OCI-LY7 (cell line): ENCODE measurements at regions not wholly inside any gene's neighbourhood (a gene's known extent, or its start where the extent isn't known, plus 50 kb on each side); places are given as distances from the start of the nearest gene placed in this dataset.
A peak's percentile ranks its signal among the peaks of the same experiment; 100 is the strongest.
"Not testable (repeated sequence)": the region's sequence is repeated elsewhere in the genome, so short reads cannot be mapped to it uniquely, and the experiment has no call there.

Experiments
- BruUV-seq: library from RNA; stranded (reverse); fragments of 400-500 nt; replicated peaks from 2 replicates; lab custom pipeline; 2021; lab: Mats Ljungman, UMichigan
- CTCF ChIA-PET: fragments of 300-600 bp; sonication (Branson Sonifier 250); formaldehyde crosslinking; loops from one replicate; lab custom pipeline; 2022; ENCODE audit warnings: antibody characterized with exemption; ENCODE audit not compliant: unreplicated experiment; lab: Charles Lee
- POLR2A ChIA-PET: fragments of 300-600 bp; sonication (Branson Sonifier 250); formaldehyde crosslinking; loops from one replicate; lab custom pipeline; 2022; ENCODE audit warnings: antibody characterized with exemption; lab: Charles Lee
- DNase-seq: peaks from one replicate; pipeline ENCODE4 v3.0.0-alpha.2; 2015; ENCODE audit warnings: low spot score
- H2AFZ ChIP-seq: fragments of 200-600 bp; sonication (generic), shearing (Covaris generic); 2 replicates; pipeline ENCODE4 v1.6.1; 2014; ENCODE audit warnings: mild to moderate bottlenecking, antibody characterized with exemption, low read length, moderate library complexity
- H3K27ac ChIP-seq: fragments of 200-600 bp; sonication (generic); 2 replicates; pipeline ENCODE4 v1.5.1; 2014; ENCODE audit warnings: mixed run types, low read depth, mild to moderate bottlenecking, moderate library complexity, low read length, inconsistent platforms; ENCODE audit not compliant: poor library complexity, severe bottlenecking
- H3K36me3 ChIP-seq: fragments of 200-600 bp; sonication (generic); 2 replicates; pipeline ENCODE4 v1.6.1; 2014; ENCODE audit warnings: mild to moderate bottlenecking, antibody characterized with exemption, low read length, moderate library complexity, mixed read lengths; ENCODE audit not compliant: insufficient read depth
- H3K4me1 ChIP-seq: fragments of 200-600 bp; sonication (generic); 2 replicates; pipeline ENCODE4 v1.5.1; 2014; ENCODE audit warnings: mild to moderate bottlenecking, low read length; ENCODE audit not compliant: insufficient read depth, poor library complexity, severe bottlenecking
- H3K4me2 ChIP-seq: fragments of 200-600 bp; sonication (generic); 2 replicates; pipeline ENCODE4 v1.6.1; 2014; ENCODE audit warnings: mild to moderate bottlenecking, low read length
- H3K4me3 ChIP-seq: fragments of 200-600 bp; sonication (generic); 2 replicates; pipeline ENCODE4 v1.5.1; 2014; ENCODE audit warnings: mild to moderate bottlenecking, low read depth, low read length; ENCODE audit not compliant: poor library complexity, severe bottlenecking
- H3K79me2 ChIP-seq: fragments of 200-600 bp; sonication (generic); 2 replicates; pipeline ENCODE4 v1.6.1; 2016; ENCODE audit warnings: low read depth, mild to moderate bottlenecking, low read length, moderate library complexity, mixed read lengths; ENCODE audit not compliant: insufficient read depth
- H3K9me2 ChIP-seq: fragments of 200-600 bp; sonication (generic); 2 replicates; pipeline ENCODE4 v1.6.1; 2016; ENCODE audit warnings: mild to moderate bottlenecking, low read length, mixed read lengths; ENCODE audit not compliant: insufficient read depth
- H3K9me3 ChIP-seq: fragments of 200-600 bp; sonication (generic); 2 replicates; pipeline ENCODE4 v1.6.1; 2014; ENCODE audit warnings: mild to moderate bottlenecking, mixed run types, low read length, mixed read lengths
- H4K20me1 ChIP-seq: fragments of 200-600 bp; sonication (generic); 2 replicates; pipeline ENCODE4 v1.6.1; 2014; ENCODE audit warnings: mild to moderate bottlenecking, antibody characterized with exemption, low read length, moderate library complexity, mixed read lengths; ENCODE audit not compliant: insufficient read depth
- CTCF ChIP-seq: fragments of 200-600 bp; sonication (generic); conservative IDR thresholded peaks from 2 replicates; pipeline ENCODE4 v1.5.1; 2014; ENCODE audit warnings: mild to moderate bottlenecking, antibody characterized with exemption, low read length, moderate library complexity, mixed read lengths
- EZH2phosphoT487 ChIP-seq: fragments of 200-600 bp; sonication (generic); IDR thresholded peaks from 2 replicates; pipeline ENCODE4 v1.6.1; 2018; ENCODE audit warnings: low read depth, borderline replicate concordance, mild to moderate bottlenecking, mixed run types, antibody characterized with exemption, low read length, moderate library complexity, mixed read lengths
- intact Hi-C: fragments of 100-400 bp; cut with micrococcal nuclease; formaldehyde crosslinking; loops from one replicate; pipeline ENCODE4 v1.10.0; 2022; ENCODE audit not compliant: unreplicated experiment

- H3K27ac ChIP-seq: no peak overlapping the region
- H3K9me3 ChIP-seq: no peaks in the 10 kb centered on the region
- no peak overlapping the region for H2AFZ ChIP-seq
- POLR2A ChIA-PET: no interaction called here
- no peaks in the 10 kb centered on the region for H4K20me1 ChIP-seq
- CTCF ChIA-PET: no interaction called here
- H3K4me1 ChIP-seq: no peaks in the 10 kb centered on the region
- BruUV-seq: no TSS peak
- no peak overlapping the region for H3K4me3 ChIP-seq
- H3K4me2 ChIP-seq: no peak overlapping the region
- DNase-seq: no peak
- H3K36me3 ChIP-seq: no peaks in the 10 kb centered on the region
- no peaks in the 10 kb centered on the region for H3K9me2 ChIP-seq
- TF ChIP-seq EZH2phosphoT487 (no peak), CTCF (no peak)
- intact Hi-C loops: no loop called here
- H3K79me2 ChIP-seq: peaks cover 4% of the 10 kb centered on the region; the same call in 1 of the 2 replicates
These were observed 57.6 kb upstream of the ZNF527 start for GRCh38 chr19:37313335-37313627.

GRCh38 chr19:37317403-37318209, 53.3 kb upstream of the ZNF527 start:
- DNase-seq: peak; percentile 97
- Histone ChIP-seq H3K4me3 (peak overlapping the region; percentile 83), H3K4me2 (peak overlapping the region; percentile 68), H3K79me2 (peaks cover 19% of the 10 kb centered on the region; the same call in 1 of the 2 replicates), H3K9me3 (no peaks in the 10 kb centered on the region), H3K27ac (peak overlapping the region; percentile 2), H3K4me1 (no peaks in the 10 kb centered on the region), H2AFZ (peak overlapping the region; percentile 65), H3K36me3 (peaks cover 22% of the 10 kb centered on the region), H4K20me1 (no peaks in the 10 kb centered on the region), H3K9me2 (no peaks in the 10 kb centered on the region)
- CTCF ChIA-PET: interaction anchor here (0.5 kb wide), 1 partner anchor 1137 kb away, joined by 3 read pairs; no protein-coding TSS in a partner anchor
- no TSS peak for BruUV-seq
- intact Hi-C loops: loop anchor here (2.0 kb wide), 1 partner anchor 53 kb away; the partner anchor contains the start of gene ZNF527
- POLR2A ChIA-PET: no interaction called here
- TF ChIP-seq CTCF: peak; percentile 59
- no peak for TF ChIP-seq EZH2phosphoT487

GRCh38 chr19:37320988-37321387, 49.9 kb upstream of the ZNF527 start:
- H3K4me1 ChIP-seq, H3K9me3 ChIP-seq, H3K4me3 ChIP-seq, H3K27ac ChIP-seq, H4K20me1 ChIP-seq, DNase-seq, POLR2A ChIA-PET, CTCF ChIA-PET, H3K9me2 ChIP-seq, H3K4me2 ChIP-seq, BruUV-seq, intact Hi-C loops, H2AFZ ChIP-seq: not testable (repeated sequence)
- peaks cover 19% of the 10 kb centered on the region; the same call in 1 of the 2 replicates for H3K79me2 ChIP-seq
- peaks cover 30% of the 10 kb centered on the region for H3K36me3 ChIP-seq
